Right ventricle myocardium superior (tissue), 1 donor: ENCODE measurements at regions not wholly inside any gene's neighbourhood (a gene's known extent, or its start where the extent isn't known, plus 50 kb on each side); places are given as distances from the start of the nearest gene placed in this dataset.

Experiments
- ATAC-seq: fragments of 200-7000 bp; cut with Tn5 transposase; one replicate; pipeline ENCODE4 v1.9.1; 2020; ENCODE audit warnings: mild to moderate bottlenecking; ENCODE audit not compliant: poor library complexity
- DNase-seq: peaks from one replicate; pipeline ENCODE4 v3.0.0-alpha.2; 2020
- intact Hi-C: fragments of 100-400 bp; cut with DNase I; formaldehyde crosslinking; loops from one replicate; pipeline ENCODE4 v1.11.2; 2022
- donor health status: DM: no; HTN: yes; CAD: no; lungs with severe emphysema.

DNA sequence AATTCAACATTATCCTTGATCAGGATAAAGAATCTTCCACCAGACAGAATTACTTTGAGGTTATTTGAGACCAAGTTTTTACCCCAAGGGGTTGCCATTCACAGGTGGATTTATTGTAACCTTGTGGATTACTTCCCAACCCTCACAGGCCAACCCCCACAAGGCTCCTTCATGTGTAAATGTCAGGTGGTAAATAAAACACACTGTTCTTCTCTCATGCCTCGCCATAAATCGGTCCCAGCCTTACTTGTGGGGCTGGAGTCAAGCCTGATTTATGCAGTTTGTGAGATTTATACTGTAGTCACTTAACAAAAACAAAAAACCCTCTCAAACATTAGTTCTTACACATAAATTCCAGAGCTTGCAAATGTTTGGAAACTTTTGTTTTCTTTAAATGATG, 98.6 kb upstream of the IRX3 start:
- DNase-seq (no peak), ATAC-seq (no peak)
- intact Hi-C loops: no loop called here

DNA sequence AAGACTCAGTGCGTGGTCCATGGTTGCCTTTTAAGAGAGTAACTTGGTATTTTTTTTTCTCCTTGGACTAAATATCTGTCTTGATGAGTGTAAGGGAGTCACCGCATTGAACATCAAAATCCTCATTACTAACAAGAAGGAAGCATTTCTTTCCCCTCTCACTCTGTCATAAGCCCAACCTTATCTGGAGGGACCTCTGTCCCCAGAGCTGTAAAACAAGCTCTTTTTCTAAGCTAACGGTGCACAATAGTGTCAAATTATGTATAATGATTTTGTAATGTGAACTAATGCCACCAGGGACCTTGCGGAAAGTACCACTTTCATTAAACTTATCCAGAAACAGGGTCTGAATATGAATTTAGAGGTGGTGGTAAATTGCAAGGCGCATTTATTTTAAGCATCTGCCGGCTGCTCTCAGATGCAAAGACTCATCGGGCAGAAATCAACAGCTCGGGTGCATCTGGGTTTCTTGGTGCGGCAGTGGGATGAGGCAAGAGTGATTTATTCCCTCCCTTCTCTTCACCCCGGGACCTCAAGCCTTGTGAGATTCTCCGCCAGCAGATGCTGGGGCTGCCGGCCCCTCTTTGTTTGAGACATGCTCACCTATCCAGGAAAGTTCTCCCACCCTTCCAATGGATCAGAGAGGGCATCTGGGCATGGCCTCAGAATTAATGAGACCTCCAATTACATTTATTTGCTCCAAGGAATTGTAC, 95.2 kb upstream of the IRX3 start:
- intact Hi-C loops: no loop called here
- ATAC-seq (no peak), DNase-seq (no peak)

DNA sequence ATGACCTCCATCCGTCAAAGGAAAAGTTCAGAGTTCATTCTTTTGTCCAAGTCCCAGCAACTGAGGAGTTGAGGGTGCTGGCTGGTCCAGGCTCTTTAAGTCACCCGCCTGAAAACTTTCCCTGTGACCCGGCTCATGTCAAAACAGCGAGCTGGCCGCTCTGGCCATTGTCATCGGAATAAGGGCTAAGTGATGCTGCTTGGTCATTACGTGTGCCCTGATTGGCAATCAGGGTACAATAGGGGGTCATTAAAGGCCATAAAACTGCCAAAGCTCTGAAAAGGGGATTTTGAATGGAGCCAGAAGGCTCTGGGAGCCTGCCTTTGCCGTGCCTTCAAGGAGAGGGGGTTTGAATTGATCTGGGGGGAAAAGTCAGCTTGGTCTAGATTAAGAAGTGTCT, 88.5 kb upstream of the IRX3 start:
- ATAC-seq: no peak
- no peak for DNase-seq
- intact Hi-C loops: no loop called here

DNA sequence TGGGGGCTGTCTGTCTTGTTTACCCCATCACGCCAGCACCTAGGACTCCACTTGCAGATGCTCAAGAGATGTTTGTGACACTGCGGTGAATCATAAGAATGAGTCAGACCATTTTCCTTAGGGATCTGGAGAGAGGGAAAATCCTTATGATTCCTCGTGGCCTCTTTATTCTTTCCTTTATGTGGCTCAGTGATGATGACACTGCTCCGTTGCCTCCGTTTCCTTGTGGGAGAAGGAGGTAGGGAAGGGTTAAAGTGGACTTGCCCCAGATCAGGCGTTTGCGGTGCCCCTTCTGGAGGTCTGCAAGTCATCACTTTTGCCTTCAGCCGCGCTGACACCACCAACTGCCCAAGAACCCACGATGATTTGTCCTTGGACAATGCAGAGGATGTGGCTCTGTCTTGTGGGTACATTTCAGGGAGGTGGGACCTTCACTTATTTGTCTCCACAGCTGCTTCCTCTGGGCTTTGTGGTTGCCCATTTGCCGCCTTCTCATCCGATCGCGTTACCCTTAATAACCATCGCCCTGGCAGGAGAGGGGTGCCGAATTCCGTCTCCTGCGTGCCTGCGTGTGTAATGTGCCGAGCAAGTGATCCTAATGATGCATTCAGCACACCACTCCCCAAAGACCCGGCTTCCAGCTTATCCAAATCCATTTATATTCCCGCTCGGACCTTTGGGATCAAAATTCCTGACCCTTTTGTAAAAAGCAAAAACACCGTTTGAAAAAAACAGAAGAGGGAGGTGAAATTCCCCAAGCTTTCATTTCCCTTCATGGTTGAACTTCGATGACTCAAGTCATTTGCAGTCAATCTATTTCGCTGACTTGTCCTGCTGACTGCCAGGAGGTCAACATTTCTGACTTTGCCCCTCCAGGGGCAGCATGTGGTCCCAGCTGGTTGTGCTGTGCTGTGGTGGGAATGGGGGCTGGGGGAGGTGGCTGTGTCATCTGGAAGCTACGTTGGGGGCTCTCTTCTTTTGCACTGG, 87.2 kb upstream of the IRX3 start:
- ATAC-seq: no peak
- no peak for DNase-seq
- intact Hi-C loops: no loop called here

DNA sequence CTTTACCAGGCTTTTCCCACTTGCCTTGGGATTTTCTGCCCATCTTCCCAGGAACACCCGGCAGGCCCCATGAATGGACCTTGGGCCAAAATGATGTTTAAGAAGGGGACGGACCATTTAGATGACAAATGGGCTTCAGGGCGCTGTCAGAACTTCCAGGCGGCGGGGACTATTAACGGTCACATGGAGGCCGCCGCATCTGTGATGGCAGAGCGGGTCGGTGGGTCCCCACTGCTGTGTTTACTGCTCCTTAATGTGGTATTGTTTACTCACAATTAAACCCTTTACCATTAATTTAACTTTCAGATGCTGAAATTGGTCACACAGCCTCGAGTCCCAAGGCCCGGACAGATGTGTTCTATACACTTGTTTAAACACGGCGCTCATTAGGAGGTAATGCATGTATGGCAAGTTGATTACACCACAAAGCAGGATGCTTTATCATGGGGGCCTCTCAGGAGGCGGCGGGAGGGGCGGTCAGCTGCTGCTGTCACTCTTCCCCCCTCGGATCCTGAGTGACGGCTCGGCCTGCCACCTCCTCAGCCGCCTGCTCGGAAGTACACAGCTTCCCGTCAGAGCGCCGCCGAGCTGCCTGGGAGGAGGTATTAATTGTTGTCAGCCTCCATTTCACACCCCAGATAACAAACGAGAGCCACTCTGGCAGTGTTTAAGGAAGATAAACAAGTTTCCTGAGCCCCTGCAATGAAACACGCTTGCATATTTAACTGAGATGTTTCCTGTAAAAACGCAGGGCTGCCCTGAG, 83.9 kb upstream of the IRX3 start:
- DNase-seq: no peak
- peak; percentile 67 for ATAC-seq
- intact Hi-C loops: no loop called here

DNA sequence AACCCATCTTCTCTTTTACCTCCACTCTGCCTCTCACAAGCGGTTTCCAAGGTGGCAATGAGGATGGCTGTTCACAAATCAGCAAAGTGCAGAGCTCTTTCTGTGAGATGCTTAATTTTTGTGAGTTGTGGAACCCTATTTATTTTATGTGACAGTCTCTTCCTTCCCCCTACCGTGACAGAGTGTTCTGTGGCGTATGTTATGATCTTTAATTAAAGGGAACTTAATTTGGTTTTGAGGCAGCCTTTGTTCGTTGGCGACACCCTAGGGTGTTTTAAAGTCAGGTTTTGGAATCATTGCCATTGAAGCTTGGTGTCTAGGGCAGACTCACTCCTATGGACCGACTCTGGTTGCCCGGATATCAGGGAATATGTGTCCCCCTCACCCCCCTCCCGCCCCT, 83.3 kb upstream of the IRX3 start:
- DNase-seq (no peak), ATAC-seq (no peak)
- intact Hi-C loops: no loop called here

DNA sequence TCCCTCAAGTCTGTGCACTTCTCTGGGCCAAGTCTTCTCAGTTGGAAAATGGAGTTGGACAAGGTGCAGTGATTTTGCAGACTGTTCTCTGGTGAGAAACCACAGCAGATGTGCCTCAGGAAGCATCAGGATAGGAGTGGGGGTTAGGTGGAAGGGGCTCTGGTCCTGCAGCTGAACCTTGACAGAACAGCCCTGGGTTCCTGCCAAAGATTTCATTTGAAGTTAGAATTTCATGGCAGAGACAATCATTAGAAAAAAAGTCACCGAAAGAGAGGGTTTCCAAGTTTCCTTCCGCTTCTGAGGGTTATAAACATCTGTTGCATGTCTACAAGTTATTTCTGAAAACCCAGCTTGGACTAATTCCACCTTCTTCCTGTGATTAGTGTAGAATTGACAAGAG, 80.4 kb upstream of the IRX3 start:
- intact Hi-C loops: no loop called here
- ATAC-seq (no peak), DNase-seq (no peak)

DNA sequence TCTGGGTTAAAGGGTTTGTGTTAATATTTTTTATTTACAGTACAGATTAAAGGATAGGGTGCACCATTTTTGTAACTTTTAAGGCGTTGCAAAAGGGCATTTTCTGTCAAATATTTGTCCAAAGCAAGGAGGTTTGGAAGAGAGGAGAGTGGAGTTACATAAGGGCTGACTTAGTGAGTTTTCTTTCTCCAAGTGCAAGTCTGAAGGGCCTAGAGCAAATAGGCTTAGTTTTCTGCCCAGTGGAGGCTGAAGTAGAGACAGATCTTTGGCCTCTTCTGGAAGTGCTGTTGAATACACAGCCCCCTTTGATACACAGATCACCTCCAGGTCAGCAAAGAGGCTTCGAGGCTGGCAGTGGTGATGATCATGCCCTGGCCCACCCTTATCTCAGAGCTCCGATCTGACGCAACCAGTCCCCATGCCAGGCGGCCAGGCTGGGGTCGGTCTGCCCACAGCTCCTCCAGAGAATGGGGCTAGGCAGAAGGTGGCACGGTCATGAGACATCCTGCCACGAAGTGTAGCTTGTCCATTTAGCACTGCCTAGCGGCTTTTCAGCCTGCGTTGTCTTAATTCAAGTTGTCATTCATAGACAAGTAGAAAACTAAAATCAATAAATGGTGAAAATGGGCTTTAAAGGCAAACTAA, 79.5 kb upstream of the IRX3 start:
- intact Hi-C loops: no loop called here
- DNase-seq (no peak), ATAC-seq (no peak)

DNA sequence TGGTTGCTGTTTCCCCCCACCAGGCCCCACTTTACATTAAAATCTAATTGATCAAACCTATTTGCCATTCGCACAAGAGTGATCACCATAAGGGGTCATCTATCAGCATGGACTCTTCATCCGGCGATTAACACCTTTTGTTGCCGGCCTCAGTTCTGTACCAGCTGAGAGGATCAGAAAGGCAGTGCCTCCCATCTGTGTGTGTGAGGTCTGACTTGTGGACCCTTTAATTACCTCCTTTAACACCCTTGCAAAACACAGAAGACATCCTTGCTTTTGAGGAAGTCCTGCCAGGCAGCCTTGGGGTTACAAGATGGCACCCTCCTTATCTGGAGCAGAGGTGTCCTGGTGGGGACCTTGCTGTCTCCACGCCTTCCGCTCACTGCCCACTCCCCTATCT, 77.2 kb upstream of the IRX3 start:
- no peak for ATAC-seq
- intact Hi-C loops: no loop called here
- DNase-seq: no peak

DNA sequence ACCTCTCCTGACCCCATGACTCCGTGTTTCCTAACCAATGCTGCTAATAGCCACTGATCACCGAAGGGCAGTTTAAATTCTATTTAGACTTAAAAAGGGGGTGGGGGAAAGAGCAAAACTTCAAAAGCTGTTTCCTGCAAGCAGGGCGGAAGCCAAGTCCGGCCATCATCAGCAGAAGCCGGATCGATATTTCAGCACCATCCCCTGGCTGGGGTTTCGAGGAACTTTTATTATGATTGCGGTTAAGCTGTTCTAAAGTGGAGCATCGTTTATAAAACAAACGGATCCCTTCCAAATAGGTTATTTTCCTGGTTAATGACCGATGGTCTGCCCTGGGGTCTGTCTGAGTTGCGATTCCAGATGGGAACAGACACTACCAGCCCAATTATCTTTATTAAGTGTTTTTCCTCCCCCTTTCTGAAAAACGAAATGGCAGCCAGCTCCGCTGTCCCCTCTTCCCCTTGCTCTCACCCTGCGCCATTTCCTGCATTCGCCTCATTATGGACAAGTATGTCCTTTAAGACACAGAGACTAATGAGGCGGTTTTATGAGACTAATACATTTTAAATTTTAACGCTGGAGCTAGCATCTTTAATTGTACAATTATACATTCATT, 76.1 kb upstream of the IRX3 start:
- ATAC-seq (no peak), DNase-seq (no peak)
- intact Hi-C loops: no loop called here

DNA sequence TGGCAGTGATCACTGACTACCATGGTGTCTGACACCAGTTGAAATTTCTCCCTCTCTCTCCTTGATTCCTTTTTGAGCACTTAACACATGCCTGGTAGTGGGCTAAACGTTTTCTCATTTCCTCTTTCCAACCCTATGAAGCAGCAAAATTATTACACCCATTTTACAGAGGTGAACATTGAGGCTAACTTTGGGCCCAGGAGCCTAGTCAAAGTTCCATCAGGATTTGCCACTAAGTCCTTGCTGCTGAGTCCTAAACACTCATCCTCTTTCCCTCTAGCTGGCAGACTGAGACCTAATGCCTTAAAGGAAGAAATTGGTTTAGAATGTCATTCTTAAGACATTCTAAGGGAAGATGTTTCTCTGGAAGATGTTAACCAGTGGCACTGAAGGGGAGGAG, 74.7 kb upstream of the IRX3 start:
- ATAC-seq (no peak), DNase-seq (no peak)
- intact Hi-C loops: no loop called here

DNA sequence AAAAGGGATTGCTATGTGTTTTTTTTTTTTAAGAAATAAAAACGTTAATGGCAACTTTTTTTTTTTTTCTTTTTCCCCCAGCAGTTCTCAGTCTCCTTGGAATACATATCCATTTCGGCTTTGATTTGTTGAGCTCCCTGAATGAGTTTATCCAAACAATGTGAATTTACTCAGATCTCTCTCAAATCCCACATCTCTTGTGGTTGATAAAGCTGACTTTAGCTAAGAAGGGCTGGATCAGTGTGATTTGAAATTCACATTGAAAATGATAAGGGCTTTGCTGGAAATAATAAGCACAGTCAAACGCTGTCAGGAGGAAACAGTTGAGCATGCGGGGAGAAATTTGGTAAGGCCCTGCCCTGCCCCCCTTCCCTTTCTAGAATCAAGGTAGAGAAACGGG, 74.1 kb upstream of the IRX3 start:
- ATAC-seq (no peak), DNase-seq (no peak)
- intact Hi-C loops: no loop called here

DNA sequence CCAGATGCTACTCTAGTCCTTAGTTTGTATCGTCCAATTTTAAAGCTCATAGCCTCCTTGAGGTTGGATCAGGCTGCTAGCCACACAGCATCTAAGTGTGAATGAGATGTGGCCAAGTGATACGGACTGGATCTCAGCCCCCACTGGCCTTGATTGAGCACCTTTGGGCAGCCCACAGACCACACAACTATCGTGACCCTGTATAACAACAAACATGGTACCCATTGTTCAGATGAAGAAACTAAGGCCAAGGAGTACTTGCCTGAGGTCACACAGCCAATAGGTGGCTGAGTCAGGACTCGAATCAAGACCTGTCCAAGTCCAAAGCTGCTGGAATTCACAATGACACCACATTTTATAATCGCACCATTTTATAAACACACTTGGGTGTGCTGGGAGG, 73.0 kb upstream of the IRX3 start:
- DNase-seq (no peak), ATAC-seq (no peak)
- intact Hi-C loops: no loop called here

DNA sequence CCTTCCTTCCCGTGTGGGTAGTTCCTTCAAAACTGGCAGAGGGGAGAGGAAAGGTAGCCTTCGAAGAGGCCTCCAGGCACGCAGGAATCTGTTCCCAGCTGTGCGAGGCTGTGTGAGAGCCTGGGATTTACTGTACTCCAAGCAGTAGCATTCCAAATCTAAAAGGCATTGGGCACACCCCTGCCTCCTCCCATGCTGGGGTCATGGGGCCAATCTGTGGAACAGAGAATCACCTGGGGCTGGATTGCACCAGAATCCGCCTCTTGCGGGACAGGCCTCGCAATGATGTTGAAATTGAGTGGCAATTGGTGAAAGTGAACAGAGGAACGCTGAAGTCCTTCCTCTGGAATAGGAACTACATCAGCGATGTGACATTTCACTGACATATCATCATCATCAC, 72.5 kb upstream of the IRX3 start:
- intact Hi-C loops: no loop called here
- DNase-seq: no peak
- ATAC-seq: no peak

DNA sequence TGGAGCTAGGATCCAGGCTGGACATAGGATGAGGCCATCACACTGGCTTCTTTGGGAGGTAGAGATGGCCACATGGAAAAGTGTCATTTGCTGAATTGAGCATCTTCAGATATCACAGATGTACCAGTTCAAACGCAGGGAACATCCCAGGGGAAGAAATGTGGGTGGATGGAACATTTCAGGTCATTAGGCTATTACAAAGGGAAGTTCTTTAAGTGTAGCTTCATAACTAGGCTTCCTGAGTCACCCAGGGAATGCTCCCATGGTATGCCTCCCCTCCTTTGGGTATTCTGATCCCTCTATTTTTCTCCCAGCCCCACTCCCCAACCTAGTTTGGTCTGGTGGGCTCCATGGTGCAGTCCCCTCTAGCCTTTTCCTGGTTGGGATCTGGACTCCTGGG, 69.8 kb upstream of the IRX3 start:
- DNase-seq: no peak
- intact Hi-C loops: no loop called here
- no peak for ATAC-seq

DNA sequence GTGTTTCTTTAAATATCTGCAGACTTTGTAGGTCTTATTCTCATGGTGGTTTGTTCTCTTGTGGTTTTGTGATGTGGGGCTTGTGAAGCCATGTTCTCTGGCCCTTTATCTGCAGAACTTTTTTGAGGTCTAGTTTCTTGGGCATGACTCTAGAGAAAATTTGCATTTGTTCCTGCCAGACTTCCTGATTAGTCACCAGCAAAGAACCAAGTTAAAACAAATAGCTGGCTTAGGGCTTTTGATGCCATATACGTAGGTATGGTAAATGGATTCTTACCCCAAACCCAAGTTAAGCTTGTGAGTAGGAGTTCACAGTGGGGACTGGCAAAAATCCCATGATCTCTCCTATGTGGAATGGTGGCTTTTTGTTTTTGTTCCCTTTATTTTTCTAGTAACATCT, 68.7 kb upstream of the IRX3 start:
- DNase-seq (no peak), ATAC-seq (no peak)
- intact Hi-C loops: no loop called here

DNA sequence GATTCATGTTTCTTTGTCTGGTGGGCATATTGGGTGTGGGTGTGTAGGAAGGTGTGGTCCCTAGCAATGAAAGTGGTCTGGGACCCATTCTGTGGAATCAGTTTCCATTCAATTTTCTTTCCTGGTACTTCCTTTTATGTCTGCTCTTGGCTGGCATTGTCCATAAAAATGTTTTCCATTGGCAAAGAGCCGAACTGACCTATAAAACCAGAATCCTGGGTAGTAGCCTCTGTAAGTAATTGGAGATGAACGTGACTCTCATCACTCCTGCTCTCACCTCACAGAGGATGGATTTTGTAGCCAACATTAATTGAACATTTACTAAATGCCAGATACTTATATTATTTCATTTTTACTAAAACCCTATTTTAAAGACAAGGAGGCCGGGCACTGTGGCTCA, 66.5 kb upstream of the IRX3 start:
- ATAC-seq (no peak), DNase-seq (no peak)
- intact Hi-C loops: no loop called here

DNA sequence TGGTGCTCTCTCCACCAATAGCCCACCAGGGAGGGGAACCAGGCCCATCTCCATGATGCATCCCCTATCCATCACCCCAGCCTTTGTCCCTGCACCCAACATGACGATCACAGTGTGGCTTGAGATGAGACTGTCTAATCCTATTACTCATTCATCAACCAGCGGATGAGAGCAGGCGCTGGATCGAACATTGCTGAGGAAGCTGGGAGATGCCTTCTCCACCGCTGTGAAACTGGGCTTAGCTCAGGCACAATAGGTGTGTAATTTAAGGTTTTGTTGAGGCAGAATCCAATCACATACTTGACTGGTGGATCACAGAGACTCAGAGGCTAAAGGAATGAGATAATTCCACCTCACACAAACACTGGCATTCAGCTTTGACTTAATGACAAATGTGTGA, 64.6 kb upstream of the IRX3 start:
- no peak for DNase-seq
- intact Hi-C loops: no loop called here

DNA sequence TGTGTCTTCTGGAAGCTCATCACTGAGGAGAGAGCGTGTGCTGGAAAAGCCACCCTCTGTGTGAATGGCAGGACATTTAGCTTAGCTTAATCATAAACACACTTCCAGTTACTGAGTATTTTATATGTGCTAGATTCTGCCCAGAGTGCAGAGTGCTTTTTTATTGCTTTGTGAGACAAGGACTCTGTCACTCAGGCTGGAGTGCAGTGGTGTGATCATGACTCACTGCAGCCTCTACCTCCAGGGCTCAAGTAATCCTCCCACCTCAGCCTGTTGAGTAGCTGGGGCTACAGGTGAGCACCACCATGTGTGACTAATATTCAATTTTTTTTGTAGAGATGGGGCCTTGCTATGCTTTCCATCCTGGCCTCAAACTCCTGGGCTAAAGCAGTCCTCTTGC, 61.4 kb upstream of the IRX3 start:
- DNase-seq: no peak
- no peak for ATAC-seq
- intact Hi-C loops: no loop called here

More for the DNA sequence above, 64.6 kb upstream of the IRX3 start:
- no peak for ATAC-seq
